Testis (tissue), 2 donors: ENCODE measurements at regions not wholly inside any gene's neighbourhood (a gene's known extent, or its start where the extent isn't known, plus 50 kb on each side); places are given as distances from the start of the nearest gene placed in this dataset.
A peak's percentile ranks its signal among the peaks of the same experiment; 100 is the strongest.

Source experiments
- DNase-seq: peaks from one replicate; pipeline ENCODE4 v3.0.0-alpha.2; 2019
- H3K27ac ChIP-seq, 2 donors: fragments of 200-600 bp; sonication (generic); one replicate each; pipeline ENCODE4 v1.5.1; 2019
- H3K27me3 ChIP-seq: fragments of 200-600 bp; sonication (generic); one replicate; pipeline ENCODE4 v1.5.1; 2019
- H3K36me3 ChIP-seq: fragments of 200-600 bp; sonication (generic); one replicate; pipeline ENCODE4 v1.5.1; 2017; ENCODE audit warnings: low read depth; ENCODE audit errors: missing control alignments
- H3K4me1 ChIP-seq: fragments of 200-600 bp; sonication (generic); one replicate; pipeline ENCODE4 v1.5.1; 2019
- H3K4me3 ChIP-seq, 2 donors: fragments of 200-600 bp; sonication (generic); one replicate each; pipeline ENCODE4 v1.5.1; 2017 to 2019
- H3K9me3 ChIP-seq: fragments of 200-600 bp; sonication (generic); one replicate; pipeline ENCODE4 v1.5.1; 2017
- POLR2A ChIP-seq: fragments of 450-650 bp; IDR thresholded peaks from one replicate; pipeline ENCODE4 v1.6.1; 2017; ENCODE audit warnings: antibody characterized with exemption, mild to moderate bottlenecking, moderate library complexity
- WGBS, 2 donors: methylation state at CpG; one replicate each; pipeline ENCODE4 v1.1.5; 2018; 5-methylcytosine and 5-hydroxymethylcytosine counted together
- intact Hi-C: fragments of 100-400 bp; cut with DNase I; formaldehyde crosslinking; loops from one replicate; pipeline ENCODE4 v1.15.1; 2023; ENCODE audit warnings: low total_unique reads
- TF ChIP-seq, protein P1 (sequence below), 3 experiments: fragments of 450-650 bp in 2 of 3; fragments of 200-600 bp in 1 of 3; sonication (generic) in 1 of 3; IDR thresholded peaks; one replicate each; pipeline ENCODE4 v1.5.1; 2016 to 2019; ENCODE audit warnings: antibody characterized with exemption in 3 of 3, mild to moderate bottlenecking in 2 of 3, moderate library complexity in 1 of 3

- H3K9me3 ChIP-seq: no peaks in the 10 kb centered on the region
- no peaks in the 10 kb centered on the region for H3K36me3 ChIP-seq
- DNase-seq: no peak
- no peak overlapping the region for H3K4me3 ChIP-seq
- H3K27ac ChIP-seq: no peak overlapping the region
- 38 to 39% methylated on average over 4 of the region's 4 CpGs for WGBS, 2 donors
- no peak for TF ChIP-seq POLR2A
- TF ChIP-seq, protein P1, sequence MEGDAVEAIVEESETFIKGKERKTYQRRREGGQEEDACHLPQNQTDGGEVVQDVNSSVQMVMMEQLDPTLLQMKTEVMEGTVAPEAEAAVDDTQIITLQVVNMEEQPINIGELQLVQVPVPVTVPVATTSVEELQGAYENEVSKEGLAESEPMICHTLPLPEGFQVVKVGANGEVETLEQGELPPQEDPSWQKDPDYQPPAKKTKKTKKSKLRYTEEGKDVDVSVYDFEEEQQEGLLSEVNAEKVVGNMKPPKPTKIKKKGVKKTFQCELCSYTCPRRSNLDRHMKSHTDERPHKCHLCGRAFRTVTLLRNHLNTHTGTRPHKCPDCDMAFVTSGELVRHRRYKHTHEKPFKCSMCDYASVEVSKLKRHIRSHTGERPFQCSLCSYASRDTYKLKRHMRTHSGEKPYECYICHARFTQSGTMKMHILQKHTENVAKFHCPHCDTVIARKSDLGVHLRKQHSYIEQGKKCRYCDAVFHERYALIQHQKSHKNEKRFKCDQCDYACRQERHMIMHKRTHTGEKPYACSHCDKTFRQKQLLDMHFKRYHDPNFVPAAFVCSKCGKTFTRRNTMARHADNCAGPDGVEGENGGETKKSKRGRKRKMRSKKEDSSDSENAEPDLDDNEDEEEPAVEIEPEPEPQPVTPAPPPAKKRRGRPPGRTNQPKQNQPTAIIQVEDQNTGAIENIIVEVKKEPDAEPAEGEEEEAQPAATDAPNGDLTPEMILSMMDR (IDR thresholded peaks at IDR 0.05): peak in 1 of 3 experiments; percentile 14
- no peaks in the 10 kb centered on the region for H3K27me3 ChIP-seq
- intact Hi-C loops: loop anchor here (10.0 kb wide), 1 partner anchor 227 kb away; no protein-coding TSS in a partner anchor
- no peaks in the 10 kb centered on the region for H3K4me1 ChIP-seq
Observed at GRCh38 chr11:11022125-11022730, 164.4 kb upstream of the ZBED5 start.

GRCh38 chr11:11021563-11021962 lies 163.7 kb upstream of the ZBED5 start:
- intact Hi-C loops: loop anchor here (10.0 kb wide), 1 partner anchor 227 kb away; no protein-coding TSS in a partner anchor
- TF ChIP-seq, protein P1 (IDR thresholded peaks at IDR 0.05): no peak
- no peak for TF ChIP-seq POLR2A
- 80 to 82% methylated on average over 4 of the region's 4 CpGs for WGBS, 2 donors

DNA sequence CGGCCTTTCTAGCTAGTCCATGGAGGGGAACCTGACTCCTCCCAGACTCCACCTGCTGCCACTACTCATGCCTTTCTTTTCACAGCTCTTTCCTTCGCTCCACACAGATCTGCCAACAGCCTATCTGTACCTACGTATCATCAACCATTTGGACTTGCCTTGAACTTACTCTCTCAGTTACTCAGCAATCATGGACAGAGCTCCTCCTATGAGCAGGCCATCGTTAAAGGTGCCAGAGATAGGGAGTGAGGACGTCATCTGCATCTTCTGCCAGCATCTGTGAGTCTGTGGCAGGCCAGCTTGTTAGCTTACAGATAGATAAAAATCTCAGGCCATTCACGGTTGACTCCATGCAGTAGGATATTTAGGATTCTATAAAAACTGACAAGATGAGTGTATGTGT lies 162.9 kb upstream of the ZBED5 start:
- H3K4me3 ChIP-seq: no peak overlapping the region
- intact Hi-C loops: loop anchor here (10.0 kb wide), 1 partner anchor 226 kb away; no protein-coding TSS in a partner anchor
- H3K4me1 ChIP-seq: no peaks in the 10 kb centered on the region
- no peak overlapping the region for H3K27ac ChIP-seq
- no peaks in the 10 kb centered on the region for H3K27me3 ChIP-seq
- TF ChIP-seq POLR2A: no peak
- TF ChIP-seq, protein P1 (IDR thresholded peaks at IDR 0.05): no peak
- 56 to 68% methylated on average over 6 of the region's 6 CpGs for WGBS, 2 donors
- H3K36me3 ChIP-seq: no peaks in the 10 kb centered on the region
- no peaks in the 10 kb centered on the region for H3K9me3 ChIP-seq
- DNase-seq: no peak

More at GRCh38 chr11:11021563-11021962, 163.7 kb upstream of the ZBED5 start:
- Histone ChIP-seq H3K9me3 (no peaks in the 10 kb centered on the region), H3K36me3 (no peaks in the 10 kb centered on the region), H3K27me3 (no peaks in the 10 kb centered on the region), H3K4me1 (no peaks in the 10 kb centered on the region), H3K27ac (no peak overlapping the region), H3K4me3 (no peak overlapping the region)
- DNase-seq: no peak

DNA sequence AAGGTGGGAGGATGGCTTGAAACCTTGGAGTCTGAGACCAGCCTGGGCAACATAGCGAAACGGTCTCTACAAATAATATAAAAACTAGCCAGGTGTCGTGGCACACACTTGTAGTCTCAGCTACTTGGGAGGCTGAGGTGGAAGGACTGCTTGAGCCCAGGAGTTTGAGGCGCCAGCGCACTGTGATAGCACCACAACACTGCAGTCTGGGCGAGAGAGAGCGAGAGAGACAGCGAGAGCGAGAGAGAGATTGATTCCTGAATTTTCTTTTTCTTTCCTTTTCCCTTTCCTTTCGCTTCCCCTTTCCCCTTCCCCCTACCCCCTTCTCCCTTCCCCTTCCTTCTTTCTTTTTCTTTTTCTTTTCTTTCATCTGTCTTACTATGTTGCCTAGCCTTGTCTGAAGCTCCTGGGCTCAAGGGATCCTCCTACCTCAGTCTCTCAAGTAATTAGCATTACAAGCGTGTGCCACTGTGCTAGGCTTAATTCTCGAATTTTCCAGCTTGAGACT lies 162.4 kb upstream of the ZBED5 start:
- 89 to 92% methylated on average over 12 of the region's 12 CpGs for WGBS, 2 donors
- Histone ChIP-seq H3K4me3 (no peak overlapping the region), H3K27ac (no peak overlapping the region), H3K9me3 (no peaks in the 10 kb centered on the region), H3K36me3 (no peaks in the 10 kb centered on the region), H3K4me1 (no peaks in the 10 kb centered on the region), H3K27me3 (no peaks in the 10 kb centered on the region)
- no peak for TF ChIP-seq POLR2A
- TF ChIP-seq, protein P1 (IDR thresholded peaks at IDR 0.05): no peak
- intact Hi-C loops: loop anchor here (10.0 kb wide), 1 partner anchor 225 kb away; no protein-coding TSS in a partner anchor
- DNase-seq: no peak

DNA sequence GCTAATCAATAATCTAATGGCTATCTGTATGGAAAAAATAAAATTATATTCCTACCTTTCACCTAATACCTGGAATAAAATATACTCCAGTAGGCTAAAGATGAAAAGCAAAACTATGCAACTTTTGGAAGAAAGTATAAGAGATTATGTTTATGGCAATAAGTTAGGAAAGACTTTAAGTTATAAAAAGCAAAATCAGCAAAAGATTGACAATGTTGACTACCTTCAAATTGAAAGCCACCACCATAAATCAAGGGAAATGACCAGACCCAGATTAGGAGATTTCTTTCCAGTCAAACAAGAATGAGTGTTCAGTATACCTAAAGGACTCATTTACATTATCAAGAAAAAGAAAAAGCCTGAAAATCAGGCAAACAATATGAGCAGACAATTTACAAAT lies 159.1 kb upstream of the ZBED5 start:
- H3K27ac ChIP-seq: no peak overlapping the region
- no peaks in the 10 kb centered on the region for H3K4me1 ChIP-seq
- H3K36me3 ChIP-seq: no peaks in the 10 kb centered on the region
- H3K4me3 ChIP-seq: no peak overlapping the region
- intact Hi-C loops: no loop called here
- TF ChIP-seq, protein P1 (IDR thresholded peaks at IDR 0.05): no peak
- no peak for TF ChIP-seq POLR2A
- no peak for DNase-seq
- no peaks in the 10 kb centered on the region for H3K27me3 ChIP-seq
- H3K9me3 ChIP-seq: no peaks in the 10 kb centered on the region
